ENCODE measurements at regions not wholly inside any gene's neighbourhood (a gene's known extent, or its start where the extent isn't known, plus 50 kb on each side); places are given as distances from the start of the nearest gene placed in this dataset.

DNA sequence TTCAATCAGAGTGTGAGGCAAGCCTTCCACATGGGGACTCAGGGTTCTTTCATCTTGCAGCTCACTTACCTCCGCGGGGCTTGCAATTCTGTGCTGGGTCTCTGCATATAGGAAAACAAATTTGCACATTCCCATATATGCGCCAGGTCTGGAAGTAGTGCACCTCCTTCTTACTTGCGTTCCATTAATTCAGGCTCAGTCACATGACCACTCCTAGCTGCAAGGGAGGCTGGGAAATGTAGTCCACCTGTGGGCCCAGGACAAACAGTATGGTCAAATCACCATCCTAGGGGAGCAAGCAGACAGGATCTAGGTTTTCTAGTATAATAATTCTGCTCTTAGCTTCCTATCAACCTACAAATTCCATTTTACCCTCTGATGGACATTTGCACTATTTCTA lies 160.4 kb downstream of the AACS start:
- no peak for DNase-seq (ENCODE audit: low read depth)

DNA sequence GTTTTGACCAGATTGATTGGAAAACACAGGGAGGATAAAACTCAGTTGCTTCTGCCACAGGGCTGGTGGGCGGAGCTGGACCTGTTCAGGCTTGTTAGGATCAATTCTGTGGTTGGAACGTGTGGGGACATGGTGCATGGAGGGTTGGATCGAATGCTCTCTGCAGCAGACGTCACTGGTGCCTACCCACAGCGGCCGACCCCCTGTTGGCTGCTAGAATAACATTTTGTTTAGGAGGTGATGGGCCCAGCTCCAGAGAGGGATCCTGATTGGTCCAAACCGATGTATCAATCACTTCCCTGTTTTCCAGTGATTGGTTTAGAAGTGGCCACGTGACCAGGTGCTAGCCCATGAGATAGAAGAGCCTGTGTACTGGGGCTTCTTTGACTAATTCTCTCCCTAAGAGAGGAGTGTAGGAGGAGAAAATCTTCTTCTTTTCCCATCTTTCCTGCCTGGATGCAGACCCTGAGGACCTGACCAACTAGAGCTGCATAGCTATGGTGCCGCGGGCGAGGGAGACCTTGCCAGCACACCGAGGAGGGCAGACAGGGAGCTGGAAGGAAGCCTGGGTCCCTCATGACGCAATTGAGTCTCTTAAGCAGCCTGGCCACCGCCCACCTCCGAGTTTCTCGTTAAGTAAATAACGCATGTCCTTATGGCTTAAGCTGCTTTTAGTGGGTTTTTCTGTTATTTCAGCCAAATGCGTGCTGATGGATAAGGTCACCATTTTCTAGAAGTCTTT lies 163.5 kb downstream of the AACS start:
- no peak for DNase-seq (ENCODE audit: low read depth)

DNA sequence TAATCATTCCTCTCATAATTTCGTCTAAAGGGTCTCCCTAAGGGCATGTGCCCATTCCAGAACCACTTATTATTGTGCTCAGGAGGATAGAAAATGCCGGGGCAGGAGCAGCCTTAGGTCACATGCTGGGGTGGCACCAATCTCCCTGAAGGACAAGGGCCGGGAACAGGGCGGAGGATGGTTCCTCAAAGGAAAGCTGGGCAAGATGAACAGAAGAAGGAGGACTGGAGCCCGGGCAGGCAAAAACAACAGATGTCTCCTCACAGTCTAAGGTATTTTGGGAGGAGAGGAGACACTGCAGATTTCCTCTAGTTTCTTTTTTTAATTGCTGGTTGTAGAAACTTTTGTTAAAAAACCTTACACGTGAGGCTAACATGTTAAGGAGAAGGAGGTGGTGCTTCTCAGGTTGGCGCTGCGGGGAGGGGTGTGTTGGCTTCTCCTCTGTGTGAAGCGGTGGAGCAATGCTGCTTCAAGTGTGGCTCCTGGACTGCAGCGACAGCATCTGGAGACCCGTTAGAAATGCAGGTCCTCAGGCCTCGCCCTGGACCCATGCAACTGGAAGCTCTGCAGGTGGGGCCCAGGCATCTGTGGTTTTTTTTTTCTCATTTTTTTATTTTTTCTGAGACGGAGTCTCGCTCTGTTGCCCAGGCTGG lies 164.8 kb downstream of the AACS start:
- DNase-seq (ENCODE audit: low read depth), result no peak

DNA sequence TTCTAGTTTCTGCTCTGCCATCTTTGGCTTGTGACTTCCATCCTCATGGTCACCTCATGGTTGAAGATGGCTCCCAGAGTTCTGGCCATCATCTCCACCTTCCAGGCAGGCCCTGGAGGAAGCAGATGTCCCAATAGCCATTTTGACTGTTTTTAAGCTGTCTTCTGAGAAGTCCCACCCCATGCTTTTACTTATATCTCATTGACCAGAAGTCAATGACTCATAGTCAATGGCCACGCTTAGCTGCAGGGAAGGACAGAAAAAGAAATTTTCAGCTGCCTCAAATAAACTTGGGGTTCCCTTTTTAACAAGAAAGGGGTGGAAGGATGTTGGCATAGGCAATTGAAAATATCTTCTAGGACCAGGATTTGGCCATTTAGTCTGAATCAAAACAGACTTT lies 168.1 kb downstream of the AACS start:
- no peak for DNase-seq (ENCODE audit: low read depth)

DNA sequence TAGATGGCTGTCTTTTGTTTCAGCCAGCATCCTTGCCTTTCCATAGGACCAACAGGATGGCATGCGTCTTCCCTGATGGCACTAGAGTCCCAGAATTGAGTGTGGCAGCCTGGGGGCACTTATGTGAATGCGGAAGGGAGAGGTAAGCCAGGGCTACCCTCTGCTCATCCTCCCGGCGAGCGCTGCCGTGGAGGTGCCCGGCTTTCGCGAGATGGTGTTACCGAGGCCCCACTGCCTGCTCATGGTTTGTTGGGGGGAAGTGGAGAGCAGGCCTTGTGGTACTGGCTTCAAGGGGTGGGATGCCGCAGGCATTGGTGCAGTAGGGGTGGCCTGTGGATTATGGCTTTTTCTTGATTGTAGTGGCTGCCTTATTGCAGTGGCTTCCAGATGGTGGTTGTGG lies 174.3 kb downstream of the AACS start:
- DNase-seq (ENCODE audit: low read depth), result no peak

DNA sequence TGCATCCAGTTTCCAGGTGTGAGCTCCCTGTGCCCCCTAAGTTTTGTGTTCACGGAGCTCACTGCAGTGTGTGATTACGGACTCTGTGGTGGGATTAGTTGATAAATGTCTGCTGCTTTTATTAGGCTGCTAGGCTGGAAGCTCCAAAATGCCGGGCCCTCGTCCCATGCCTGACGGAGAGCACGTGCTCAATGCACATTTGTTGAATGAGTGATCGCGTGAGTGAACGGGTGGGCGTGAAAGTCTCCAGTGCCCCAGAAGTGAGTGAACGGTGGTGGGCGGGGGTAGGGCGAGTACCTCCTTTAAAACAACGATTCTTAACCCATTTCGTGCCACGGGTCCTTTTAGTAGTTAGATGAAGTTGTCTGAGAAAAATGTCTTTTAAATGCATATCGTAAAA lies 175.5 kb downstream of the AACS start:
- DNase-seq (ENCODE audit: low read depth), result no peak

DNA sequence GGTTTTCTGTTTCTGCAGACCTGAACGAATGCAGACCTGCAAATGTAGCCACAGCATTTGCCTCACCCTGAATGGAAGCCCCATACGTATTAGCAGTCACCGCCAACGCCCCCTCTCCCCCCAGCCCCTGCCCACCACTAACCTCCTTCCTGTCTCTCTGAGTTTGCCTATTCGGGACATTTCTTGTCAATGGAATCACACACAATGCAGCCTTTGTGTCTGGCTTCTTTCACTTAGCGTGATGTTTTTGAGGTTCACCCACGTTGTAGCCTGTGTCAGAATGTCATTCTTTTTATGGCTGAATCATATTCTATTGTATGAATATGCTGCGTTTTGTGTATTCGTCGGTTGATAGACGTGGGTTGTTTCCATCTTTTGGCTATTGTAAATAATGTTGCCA lies 178.6 kb downstream of the AACS start:
- DNase-seq (ENCODE audit: low read depth), result no peak

DNA sequence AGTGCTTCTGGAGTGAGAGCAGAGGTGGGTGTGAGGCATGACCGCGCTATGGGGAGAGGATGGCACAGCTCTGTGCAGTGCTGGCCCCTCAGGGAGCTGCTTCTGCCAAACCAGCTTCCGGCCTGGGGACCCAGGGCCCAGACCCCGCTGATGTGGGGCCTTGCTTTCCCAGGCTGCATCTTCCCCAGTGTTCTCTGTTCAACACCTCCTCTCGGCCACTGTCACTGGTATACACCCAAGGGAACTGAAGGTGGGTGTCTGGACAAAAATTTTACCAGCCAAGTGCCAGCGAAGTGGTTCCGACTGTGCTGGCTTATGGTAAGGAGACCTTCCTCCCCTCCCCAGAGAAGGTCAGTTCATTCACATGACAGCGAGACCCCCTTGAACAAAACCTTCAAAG lies 179.1 kb downstream of the AACS start:
- DNase-seq (ENCODE audit: low read depth), result no peak

DNA sequence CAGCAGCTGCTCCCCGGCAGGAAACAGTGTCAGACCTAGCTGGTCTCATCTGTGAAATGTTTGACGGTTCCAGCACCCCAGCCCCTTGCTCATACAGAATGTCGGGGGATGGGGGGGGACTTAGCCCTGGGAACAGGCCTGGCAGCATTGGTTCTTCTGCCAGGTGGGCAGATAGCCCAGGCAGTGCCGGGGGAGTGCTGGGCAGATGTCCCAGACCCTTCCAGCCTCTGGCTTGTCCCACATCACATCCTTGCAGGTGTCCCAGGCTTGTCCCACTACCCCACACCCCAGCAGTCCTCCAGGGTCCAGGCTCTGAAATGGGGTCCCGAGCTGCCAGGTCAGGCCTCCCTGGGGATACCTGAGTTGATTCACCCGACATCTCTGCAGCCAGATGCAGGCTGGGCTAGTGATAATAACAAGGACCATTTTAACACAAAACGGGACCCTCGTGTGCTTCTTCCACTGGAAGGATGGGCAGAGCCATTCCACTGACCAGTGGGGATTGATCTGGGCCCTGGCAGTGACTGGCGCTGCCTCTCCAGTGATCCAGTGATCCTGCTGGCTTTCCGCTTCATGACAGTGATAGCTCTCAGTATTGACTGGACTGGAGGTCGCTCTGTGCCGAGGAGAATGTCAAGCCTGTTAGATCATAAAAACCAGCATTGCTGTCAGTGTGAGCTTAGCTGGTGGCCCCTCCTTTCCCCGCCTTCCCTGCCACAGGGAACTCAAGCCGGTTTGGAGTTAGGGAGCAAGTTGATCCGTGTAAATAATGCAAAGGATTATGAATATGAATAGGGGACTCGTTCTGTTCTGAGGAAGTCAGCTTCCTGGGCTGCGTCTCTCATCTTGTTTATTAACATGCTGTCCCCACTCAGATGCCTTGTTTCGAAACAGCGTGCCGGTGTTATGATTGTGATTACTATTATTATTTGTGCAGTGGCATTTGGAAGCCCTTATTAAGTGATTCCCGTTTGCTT lies 180.6 kb downstream of the AACS start:
- no peak for DNase-seq (ENCODE audit: low read depth)

DNA sequence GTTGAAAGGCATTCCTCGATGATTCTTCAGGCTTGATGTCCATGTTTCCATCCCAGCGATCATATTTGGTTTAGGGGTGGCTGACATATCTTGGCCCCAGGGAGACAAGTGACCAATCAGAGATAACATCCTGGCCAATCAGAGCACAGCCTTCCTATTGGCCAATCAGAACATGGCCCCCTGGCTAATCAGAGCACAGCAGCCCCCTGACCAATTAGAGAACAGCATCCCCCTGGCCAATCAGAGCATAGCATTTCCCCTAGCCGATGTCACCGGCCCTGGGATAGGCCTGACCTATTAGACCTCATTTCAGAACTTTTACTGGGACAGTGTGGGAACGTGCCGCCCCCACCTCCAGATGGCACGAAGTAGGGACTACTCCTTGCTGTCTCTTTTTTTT lies 182.2 kb downstream of the AACS start:
- DNase-seq (ENCODE audit: low read depth), result no peak

DNA sequence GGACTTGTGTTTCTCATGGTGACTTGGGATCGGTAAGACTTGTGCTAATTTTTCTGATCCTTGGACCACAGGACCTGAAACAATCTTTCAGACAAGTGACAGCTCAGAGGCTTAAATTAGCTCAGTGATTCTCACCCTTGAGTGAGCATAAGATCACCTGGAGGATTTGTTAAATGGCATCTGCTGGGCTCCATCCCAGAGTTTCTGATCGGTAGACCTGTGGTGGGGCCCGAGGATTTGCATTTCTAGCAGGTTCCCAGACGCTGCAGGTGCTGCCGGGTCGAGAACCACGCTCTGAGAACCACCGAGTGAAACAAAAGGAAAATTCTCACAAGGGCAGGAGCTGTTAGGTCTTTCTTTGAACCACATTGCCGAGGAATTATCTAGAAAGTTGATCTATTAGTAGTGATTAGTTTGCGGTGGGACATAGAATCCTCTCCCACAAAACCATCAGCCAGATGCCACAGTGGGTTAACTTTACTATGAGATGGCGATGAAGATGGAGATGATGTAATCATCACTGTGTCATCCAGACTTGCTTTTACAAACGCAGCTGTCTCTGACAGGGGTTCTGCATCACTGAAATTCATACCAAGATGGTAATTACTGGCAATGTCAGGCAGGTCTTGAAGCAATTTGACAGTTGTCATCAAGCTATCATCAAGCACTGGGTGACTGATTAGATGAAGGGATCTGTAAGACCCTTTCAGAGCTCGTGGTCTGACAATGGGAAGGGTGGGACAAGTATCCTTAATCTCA lies 184.0 kb downstream of the AACS start:
- no peak for DNase-seq (ENCODE audit: low read depth)

DNA sequence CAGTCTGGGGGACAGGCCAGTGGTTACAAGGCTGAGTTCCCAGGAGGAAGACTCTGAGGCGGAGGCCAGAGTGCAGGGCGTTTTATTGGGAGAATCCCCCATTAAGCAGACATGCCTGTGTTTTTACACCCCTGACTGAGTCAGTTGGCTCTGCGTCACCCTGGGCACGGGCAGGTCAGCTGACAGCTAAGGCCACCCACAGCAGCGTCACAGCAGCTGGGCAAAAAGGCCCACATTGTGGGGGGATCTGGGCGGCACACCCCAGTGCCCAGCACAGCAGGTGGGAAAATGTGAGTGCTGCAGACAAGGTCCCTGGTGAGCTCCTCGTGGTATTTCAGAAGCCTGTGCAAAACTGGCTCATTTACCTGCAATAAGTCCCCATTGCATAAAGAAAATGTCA lies 184.7 kb downstream of the AACS start:
- DNase-seq (ENCODE audit: low read depth), result no peak

DNA sequence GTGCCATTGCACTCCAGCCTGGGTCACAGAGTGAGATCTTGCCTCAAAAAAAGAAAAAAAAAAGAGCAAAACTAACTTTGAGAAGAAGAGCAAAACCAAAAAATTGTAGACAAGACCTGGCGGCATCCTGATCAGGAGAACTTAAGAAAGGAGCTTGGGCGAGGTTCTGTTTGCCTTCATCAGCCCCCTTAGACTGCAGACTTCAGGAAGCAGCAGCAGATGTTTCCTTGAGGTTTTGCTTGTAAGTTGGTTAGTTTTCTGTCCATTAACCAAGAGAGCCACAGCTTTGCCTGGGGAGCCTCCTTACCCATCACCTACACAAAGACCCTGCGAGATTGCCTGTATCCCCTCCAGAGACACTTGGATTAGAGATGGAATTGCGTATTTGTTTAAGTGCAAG lies 189.0 kb downstream of the AACS start:
- no peak for DNase-seq (ENCODE audit: low read depth)

DNA sequence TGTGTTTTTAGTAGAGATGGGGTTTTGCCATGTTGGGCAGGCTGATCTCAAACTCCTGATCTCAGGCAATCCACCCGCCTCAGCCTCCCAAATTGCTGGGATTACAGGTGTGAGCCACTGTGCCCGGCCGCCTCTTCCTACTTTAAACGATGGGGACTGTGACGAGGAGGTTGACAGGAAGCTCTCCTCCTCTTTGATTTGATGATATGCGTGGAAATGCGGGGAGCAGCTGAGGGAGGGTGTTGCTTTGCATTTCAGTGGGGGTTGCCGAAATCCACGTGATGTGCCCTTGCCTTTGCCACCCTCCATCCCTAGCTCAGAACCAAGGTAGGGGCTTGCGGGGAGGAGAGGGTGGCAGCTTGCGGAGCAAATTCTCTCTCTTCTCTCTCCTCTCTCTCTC lies 189.6 kb downstream of the AACS start:
- no peak for DNase-seq (ENCODE audit: low read depth)

DNA sequence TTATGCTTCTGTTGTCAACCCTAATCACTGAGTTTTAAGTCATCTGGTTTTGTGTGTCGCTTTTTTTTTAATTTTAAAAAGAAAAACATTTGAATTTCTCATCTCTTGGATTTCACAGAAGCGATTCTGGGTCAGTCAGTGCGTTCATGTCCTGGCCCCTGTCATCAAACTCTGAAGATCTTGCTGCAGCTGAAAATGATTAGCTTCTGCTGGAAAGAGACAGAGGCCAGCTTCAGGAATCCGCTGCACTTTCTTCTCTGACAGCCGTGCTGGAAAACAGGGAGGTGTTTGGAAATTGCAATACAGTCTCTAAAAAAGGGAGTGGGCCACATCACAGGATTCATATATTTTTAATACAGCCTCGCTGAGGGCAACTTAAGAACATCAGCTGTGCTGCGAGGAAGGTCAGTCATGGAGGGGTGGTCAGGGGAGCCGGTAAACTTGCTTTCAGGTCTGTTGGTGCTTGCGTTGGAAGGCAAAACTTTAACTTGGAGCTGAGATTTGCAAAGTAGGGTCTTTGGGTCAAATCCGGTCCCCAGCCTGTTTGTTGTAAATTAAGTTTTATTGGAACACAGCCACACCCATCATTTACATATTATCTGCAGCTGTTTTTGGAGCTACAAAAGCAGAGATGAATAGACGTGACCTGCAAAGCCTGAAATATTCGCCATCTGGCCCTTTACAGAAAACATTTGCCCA lies 190.8 kb downstream of the AACS start:
- no peak for DNase-seq (ENCODE audit: low read depth)

DNA sequence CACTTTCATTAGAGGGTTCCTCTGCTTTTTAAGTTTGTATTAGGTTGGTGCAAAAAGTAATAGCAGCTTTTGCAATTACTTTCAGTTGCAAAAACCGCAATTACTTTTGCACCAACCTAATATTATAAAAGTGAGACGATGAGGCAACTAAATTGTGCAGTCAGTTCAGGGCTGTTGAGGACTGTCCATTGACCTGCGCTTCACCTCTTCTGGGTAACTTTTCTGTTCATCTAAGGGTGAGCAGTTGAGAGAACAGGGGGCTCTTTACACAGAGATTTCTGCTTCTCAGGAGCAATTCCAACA lies 191.3 kb downstream of the AACS start:
- DNase-seq (ENCODE audit: low read depth), result no peak

DNA sequence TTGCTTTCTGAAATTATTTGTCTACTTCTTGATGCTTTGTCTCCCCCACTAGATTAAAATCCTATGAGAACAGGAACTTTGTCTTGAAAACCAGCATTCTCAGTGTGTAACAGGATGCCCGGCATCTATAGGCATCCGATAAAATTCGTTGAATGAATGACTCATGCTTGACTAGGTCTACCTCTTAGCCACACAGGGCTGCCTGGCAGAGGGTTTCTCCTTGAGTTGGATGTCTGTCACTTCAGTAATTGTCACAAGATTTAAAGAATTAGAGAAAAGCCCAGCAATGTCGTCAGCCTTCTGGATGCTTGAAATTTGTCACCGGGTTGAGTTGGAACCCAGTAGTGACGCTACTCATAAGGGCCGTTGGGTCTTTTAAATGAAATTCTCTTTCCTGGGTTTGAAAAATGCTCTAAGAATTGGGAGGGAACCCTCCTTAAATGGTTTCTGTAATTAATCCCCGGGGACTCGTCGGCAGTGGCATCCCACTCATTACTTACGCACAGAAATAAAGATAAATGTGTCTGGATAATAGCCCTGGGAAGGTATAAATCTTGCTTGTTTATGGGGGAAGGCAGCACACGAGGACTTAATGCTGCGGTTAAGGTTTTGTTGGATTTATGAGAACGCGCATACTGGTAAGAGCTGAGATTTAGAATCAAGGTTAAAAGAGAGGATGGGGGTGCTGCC lies 194.1 kb downstream of the AACS start:
- DNase-seq (ENCODE audit: low read depth), result no peak

DNA sequence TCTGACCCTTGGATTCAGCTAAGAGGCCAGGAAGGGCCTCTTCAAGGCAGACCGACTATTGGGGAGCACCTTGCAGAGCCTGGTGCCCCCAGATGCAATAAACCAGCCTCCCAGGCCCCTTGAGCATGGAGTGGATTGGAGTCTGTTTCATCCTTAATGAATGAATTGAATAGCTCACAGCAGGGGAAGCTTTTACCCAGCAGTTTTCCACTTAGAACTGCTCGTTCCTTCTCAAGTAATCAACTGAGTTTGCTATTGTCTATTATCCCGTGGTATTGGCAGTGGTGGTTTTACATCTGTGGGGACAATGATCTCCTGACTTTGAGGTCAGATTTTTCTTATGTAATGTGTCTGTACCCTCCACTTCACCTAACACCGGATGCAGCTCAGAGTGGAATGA lies 197.6 kb downstream of the AACS start:
- no peak for DNase-seq (ENCODE audit: low read depth)

DNA sequence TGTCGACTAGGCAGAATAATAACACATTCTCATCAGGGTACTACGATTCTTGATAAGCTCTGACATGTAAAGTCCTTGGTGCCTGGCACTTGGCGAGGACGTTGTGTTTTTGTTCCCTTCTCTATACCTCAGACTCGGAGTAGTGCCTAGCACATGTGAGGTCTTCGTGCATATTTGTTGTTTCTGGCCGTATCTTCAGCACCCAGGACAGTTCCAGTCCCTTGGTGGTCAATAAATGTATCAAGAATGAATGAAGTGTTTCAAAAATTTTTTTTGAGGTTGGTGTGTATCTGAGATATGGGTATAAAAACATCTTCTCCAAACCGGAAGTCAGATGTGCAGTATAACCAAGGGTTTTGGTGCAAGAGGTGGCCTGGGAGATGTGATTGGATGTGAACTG lies 198.2 kb downstream of the AACS start:
- no peak for DNase-seq (ENCODE audit: low read depth)

DNA sequence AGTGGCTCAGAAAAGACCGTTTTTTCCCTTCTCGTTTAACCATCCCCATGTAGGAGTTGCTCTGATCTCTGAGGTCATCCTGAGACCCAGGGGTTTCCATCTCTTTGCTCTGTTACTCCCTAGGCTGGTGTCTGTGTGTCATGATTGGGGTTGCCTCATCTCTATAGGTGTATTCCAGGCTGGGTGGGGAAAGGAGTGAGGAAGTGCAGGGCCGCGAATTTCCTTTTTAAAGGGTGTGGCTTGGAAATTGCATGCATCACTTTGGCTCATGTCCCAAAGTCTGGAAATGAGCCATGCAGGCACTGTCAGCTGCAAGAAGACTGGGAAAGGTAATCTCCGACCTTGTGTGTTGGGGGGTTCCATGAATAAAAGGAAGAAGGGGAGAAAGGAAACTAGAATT lies 201.9 kb downstream of the AACS start:
- DNase-seq (ENCODE audit: low read depth), result no peak

DNA sequence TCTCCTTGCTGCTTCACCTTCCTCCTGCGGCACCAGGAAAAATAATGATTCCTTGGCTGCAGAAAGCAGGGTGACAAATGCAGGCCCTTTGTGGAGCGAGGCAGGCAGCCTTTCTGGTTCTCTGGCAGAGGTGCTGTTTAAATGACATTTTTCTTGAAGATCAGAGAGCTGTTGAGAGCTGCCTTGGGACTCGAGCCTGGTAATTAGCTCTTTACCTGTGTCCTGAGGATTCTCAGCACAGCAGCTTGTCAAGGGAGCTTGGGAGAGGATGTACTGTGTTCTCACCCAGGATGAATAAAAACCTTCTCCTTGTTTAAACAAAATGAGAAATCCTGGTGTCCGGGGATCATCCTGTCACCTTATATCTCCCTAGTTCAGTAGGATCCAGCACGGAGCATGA lies 204.0 kb downstream of the AACS start:
- no peak for DNase-seq (ENCODE audit: low read depth)

Measured in GM04504 (cell line).